Left kidney (tissue), 1 donor: ENCODE measurements at regions not wholly inside any gene's neighbourhood (a gene's known extent, or its start where the extent isn't known, plus 50 kb on each side); places are given as distances from the start of the nearest gene placed in this dataset.
"Not testable (repeated sequence)": the region's sequence is repeated elsewhere in the genome, so short reads cannot be mapped to it uniquely, and the experiment has no call there.

ENCODE experiments used
- DNase-seq: peaks from one replicate; pipeline ENCODE4 v3.0.0-alpha.2; 2013

GRCh38 chr7:68014031-68014736 lies 1017.6 kb downstream of the TYW1 start:
- DNase-seq, result no peak

GRCh38 chr7:68015122-68015977 lies 1018.7 kb downstream of the TYW1 start:
- DNase-seq, result peak; percentile 64

DNA sequence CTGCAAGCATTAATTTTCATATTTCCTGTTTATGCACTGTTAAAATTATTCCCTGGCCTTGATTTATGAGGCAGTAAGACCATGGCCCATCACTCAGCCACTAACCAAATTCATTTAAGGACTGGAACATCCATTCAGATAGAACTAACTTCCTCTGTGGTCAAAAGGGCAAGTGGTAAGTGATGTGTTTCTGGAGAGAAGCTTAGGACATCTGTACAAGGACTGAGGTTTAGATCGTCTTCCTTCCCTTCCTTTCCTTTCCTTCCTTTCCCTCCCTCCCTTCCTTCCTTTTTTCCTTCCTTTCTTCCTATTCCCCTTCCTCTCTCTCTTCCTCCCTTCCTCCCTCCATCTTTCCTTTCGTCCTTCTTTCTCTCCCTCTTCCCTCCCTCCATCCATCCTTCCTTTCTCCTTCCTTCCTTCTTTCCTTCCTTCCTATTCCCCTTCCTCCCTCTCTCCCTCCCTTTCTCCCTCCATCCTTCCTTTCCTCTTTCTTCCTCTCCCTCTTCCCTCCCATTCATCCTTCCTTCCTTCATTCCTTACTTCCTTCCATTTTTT lies 1019.4 kb downstream of the TYW1 start:
- DNase-seq, result no peak

- DNase-seq, result no peak
Measured at GRCh38 chr7:68020102-68020501, 1023.5 kb downstream of the TYW1 start.

DNA sequence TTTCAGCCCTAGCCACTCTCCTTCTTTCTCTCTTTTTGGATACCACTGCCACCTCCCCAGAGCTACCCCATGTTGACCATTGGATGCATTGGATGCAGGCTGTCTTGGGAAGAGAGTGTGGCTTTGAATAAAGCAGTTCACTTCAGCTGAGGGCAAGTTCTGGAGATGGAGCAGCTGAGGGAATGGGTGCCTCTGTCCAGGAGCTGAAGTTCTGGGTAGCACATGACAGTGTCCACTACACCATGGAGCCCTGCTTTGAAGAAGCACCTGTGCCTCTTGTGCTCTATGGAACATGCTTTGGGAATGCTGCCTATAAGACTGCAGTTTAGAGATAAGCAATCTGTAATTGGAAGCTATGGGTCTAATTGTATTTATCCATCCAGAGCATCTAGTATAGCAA lies 1028.7 kb downstream of the TYW1 start:
- no peak for DNase-seq

DNA sequence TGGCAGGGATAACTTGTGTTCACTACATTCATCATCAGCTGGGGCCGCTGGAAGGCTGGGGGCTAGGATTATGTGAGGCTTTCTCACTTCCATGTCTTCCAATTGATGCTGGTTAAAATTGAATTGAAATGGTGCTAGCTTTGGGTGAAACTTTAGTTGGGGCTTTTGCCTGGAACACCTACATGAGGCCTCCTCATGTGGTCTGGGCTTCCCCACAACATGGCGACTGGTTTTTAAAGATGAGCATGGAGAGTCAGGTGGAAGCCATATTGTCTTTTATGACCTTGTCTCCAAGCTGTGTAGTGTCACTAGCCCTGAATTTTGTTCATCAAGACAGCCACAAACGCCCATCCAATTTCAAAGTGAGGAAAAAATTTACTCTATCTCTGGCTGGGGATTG lies 1033.9 kb downstream of the TYW1 start:
- no peak for DNase-seq

- DNase-seq, result no peak
Measured at GRCh38 chr7:68031180-68031943, 1034.7 kb downstream of the TYW1 start.

GRCh38 chr7:68038621-68039314 lies 1042.1 kb downstream of the TYW1 start:
- no peak for DNase-seq

DNA sequence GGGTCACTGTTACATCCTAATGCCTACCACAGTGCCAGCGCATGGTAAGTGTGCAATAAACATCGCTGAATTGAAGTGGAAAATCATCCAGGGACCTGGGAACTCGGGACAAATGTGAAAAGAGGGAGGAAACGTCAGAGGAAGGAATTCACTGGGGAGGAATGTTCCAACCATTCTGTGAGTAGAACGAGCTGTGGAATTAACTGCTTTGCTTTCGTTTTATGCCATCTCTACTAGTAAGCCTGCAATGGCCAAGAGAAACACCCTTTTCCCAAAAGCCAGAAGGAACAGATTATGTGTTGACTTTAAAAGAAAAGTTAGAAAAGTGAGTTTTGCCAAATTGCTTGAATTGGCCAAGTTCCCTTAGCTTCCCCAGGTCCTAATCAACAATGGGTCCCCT lies 1044.9 kb downstream of the TYW1 start:
- DNase-seq, result no peak

GRCh38 chr7:68043546-68043945 lies 1046.9 kb downstream of the TYW1 start:
- no peak for DNase-seq

DNA sequence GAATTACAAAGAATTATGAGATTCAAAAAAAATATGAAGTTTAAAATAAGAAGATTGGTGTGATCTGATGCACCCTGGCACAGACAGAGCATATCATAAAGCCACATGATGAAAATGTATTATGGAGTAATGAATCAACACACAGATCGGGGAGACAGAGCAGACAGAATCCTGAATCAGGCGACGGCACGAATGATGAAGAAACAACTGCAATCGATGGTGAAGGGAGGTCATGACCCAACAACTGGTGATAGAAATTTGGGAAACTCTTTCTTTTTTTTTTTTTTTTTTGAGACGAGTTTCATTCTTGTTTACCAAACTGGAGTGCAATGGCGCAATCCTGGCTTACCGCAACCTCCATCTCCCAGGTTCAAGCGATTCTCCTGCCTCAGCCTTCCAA lies 1054.0 kb downstream of the TYW1 start:
- no peak for DNase-seq

DNA sequence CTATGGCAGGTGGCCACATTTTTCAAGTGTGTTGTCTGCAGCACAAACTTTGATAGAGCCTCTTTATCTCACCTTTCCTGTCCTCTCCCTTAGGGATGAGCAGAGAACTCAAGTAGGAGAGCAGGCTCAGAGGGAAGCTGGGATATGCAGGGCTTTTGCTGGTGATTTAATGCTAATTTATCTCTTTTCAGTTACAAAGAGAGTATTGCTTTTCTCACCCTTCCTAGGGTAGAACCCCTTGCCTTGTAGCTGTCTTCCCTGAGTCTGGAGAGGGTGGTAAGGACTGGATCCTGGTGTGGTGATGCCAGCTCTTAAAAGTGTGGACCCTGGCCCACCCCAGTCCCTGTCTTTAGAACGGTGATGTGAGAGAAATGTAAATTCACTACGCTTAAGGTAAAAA lies 1061.4 kb downstream of the TYW1 start:
- DNase-seq, result no peak

DNA sequence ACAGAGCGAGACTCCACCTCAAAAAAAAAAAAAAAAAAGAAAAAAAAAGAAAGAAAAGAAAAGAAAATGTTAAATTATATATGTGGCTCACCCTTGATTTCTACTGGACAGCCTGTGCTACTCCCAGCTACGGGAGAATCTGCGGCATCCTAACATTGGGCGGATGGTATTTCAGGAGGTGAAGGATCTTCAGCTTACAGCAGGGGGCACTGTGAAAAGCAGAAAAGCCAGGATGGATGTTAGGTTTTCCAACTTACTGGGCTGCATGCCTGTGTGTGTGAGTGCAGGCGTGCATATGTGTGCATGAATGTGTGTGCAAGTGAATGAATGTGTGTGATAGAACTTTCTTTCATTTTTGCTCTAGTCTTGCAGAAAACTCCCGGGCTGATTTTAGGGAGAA lies 1066.5 kb downstream of the TYW1 start:
- DNase-seq, result no peak

- DNase-seq, result no peak
Measured at GRCh38 chr7:68065581-68065980, 1068.9 kb downstream of the TYW1 start.

GRCh38 chr7:68067845-68068244 lies 1071.2 kb downstream of the TYW1 start:
- no peak for DNase-seq

- no peak for DNase-seq
Measured at GRCh38 chr7:68070992-68071391, 1074.4 kb downstream of the TYW1 start.

DNA sequence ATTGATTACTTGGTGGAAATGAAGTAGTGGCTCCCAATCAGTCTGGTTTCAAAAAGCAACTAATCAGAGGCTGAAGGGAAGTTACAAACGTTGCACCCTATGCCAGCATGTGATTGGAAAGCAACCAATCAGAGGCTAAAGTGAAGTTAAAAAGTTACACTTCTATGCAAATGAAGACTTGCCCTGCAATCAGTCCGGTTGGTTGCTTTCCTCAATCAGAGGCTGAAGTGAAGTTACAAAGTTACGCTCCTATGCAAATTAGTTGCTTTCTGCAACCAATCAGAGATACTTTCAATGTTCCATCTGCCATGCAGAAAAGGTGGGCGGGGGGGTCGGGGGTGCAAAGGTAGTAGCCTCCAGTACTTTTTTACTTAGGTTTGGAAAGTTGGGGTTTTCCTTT lies 1077.1 kb downstream of the TYW1 start:
- DNase-seq, result no peak

DNA sequence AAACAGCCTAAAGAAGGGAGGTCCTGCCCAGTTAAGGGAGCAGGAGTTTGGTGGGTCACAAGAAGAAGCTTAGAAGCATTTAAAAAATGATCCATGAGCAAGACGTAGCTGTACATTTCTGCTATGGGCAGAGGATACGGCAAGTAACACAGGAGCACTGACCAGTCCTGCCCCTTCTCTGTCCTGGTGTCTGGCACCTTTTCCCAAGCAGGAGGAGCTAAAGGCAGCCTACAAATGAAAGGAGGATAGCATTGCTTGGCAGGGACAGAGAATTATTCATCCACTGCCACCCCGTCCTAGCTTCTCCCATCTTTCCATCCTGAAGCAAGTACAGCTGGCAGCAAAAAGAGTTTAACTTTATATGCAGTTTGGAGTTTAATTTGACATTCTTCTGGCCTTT lies 1077.6 kb downstream of the TYW1 start:
- no peak for DNase-seq

DNA sequence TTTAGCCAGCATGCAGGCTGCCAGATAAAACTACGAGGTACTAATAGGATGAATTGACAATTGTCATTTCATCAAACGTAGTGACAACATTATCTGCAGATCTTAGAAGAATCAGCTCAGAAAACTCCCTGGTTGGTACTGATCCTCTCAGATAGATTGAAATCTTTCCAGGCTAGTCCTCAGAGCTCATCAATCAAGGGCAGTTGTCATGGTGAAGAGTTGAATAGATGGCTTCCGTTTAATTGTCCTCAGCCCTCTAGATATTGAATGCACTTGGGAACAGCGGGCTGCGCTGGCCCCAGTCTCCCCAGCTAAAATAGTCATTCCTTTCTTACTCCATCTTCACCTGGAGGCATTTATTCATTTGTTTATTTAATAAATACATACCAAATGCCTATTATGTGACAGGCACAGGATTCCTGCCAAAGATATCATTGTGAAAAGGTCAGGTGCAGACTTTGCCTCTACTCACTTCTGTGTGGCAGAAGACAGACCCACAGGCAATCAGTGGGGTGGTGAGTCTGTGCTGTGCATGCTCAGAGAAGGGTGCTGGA lies 1081.6 kb downstream of the TYW1 start:
- no peak for DNase-seq

GRCh38 chr7:68082066-68082960 lies 1085.7 kb downstream of the TYW1 start:
- not testable (repeated sequence) for DNase-seq
